B cell (primary cell): ENCODE measurements at regions not wholly inside any gene's neighbourhood (a gene's known extent, or its start where the extent isn't known, plus 50 kb on each side); places are given as distances from the start of the nearest gene placed in this dataset.

Source experiments
- EZH2 ChIP-seq: IDR thresholded peaks from 2 replicates; pipeline ENCODE4 v1.6.1; 2012; ENCODE audit warnings: borderline replicate concordance, low read depth, mild to moderate bottlenecking, moderate library complexity, low read length; ENCODE audit not compliant: insufficient read depth, poor library complexity, severe bottlenecking
- TF ChIP-seq, protein P1 (sequence below): fragments of 200-600 bp; IDR thresholded peaks from one replicate; pipeline ENCODE4 v1.8.0; 2022; ENCODE audit warnings: antibody characterized with exemption, mild to moderate bottlenecking

DNA sequence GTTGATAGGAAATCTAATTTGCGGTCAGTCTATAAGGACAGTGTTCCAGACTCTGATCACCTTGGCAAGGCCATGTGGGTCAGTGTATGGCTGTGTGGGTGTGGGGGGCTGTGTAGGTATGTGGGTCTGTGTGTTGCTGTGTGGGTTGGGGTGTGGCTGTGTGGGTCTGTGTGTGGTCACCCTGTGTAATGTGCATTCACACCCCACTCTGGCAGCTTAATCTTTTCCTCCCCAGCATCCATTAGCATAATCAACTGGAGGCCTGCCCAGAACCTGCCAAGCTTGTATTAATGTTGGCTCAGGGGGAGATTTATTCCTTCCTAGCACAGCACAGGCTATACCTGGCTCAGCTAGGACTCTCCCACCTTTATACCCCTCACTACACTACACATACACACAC lies 203.2 kb downstream of the TUBA3C start:
- TF ChIP-seq, protein P1, sequence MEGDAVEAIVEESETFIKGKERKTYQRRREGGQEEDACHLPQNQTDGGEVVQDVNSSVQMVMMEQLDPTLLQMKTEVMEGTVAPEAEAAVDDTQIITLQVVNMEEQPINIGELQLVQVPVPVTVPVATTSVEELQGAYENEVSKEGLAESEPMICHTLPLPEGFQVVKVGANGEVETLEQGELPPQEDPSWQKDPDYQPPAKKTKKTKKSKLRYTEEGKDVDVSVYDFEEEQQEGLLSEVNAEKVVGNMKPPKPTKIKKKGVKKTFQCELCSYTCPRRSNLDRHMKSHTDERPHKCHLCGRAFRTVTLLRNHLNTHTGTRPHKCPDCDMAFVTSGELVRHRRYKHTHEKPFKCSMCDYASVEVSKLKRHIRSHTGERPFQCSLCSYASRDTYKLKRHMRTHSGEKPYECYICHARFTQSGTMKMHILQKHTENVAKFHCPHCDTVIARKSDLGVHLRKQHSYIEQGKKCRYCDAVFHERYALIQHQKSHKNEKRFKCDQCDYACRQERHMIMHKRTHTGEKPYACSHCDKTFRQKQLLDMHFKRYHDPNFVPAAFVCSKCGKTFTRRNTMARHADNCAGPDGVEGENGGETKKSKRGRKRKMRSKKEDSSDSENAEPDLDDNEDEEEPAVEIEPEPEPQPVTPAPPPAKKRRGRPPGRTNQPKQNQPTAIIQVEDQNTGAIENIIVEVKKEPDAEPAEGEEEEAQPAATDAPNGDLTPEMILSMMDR = no peak
- TF ChIP-seq EZH2 = no peak
